GM19239 (cell line): ENCODE measurements at regions not wholly inside any gene's neighbourhood (a gene's known extent, or its start where the extent isn't known, plus 50 kb on each side); places are given as distances from the start of the nearest gene placed in this dataset.

Source experiments
- DNase-seq: peaks from one replicate; pipeline ENCODE4 v3.0.0; 2011; ENCODE audit warnings: low spot score; ENCODE audit not compliant: insufficient read length
- FAIRE-seq: peaks from 2 replicates; lab custom pipeline; 2011; peaks lifted over from hg19 to GRCh38; lab: Jason Lieb, UNC

- no peak for FAIRE-seq
- no peak for DNase-seq
Measured at GRCh38 chr4:120528428-120528827, 394.1 kb downstream of the PRDM5 start.

GRCh38 chr4:120526033-120526432 lies 396.5 kb downstream of the PRDM5 start:
- no peak for FAIRE-seq
- no peak for DNase-seq

- no peak for FAIRE-seq
- DNase-seq, result no peak
Measured at GRCh38 chr4:120525106-120525505, 397.4 kb downstream of the PRDM5 start.

GRCh38 chr4:120524237-120524636 lies 398.3 kb downstream of the PRDM5 start:
- DNase-seq, result no peak
- FAIRE-seq, result no peak

- FAIRE-seq, result no peak
- no peak for DNase-seq
Measured at GRCh38 chr4:120520761-120521160, 401.8 kb downstream of the PRDM5 start.

- DNase-seq, result no peak
Measured at GRCh38 chr4:120517966-120518365, 404.6 kb downstream of the PRDM5 start.

GRCh38 chr4:120509719-120510118 lies 412.8 kb downstream of the PRDM5 start:
- FAIRE-seq (no peak), DNase-seq (no peak)

More at GRCh38 chr4:120517966-120518365, 404.6 kb downstream of the PRDM5 start:
- no peak for FAIRE-seq

- FAIRE-seq, result no peak
Measured at GRCh38 chr4:120509222-120509621, 413.3 kb downstream of the PRDM5 start.

GRCh38 chr4:120508036-120508435 lies 414.5 kb downstream of the PRDM5 start:
- FAIRE-seq (no peak), DNase-seq (no peak)

More at GRCh38 chr4:120509222-120509621, 413.3 kb downstream of the PRDM5 start:
- DNase-seq, result no peak

GRCh38 chr4:120506536-120506935 lies 416.0 kb downstream of the PRDM5 start:
- FAIRE-seq (no peak), DNase-seq (no peak)

- DNase-seq, result no peak
- no peak for FAIRE-seq
Measured at GRCh38 chr4:120498678-120499077, 423.8 kb downstream of the PRDM5 start.

- FAIRE-seq, result no peak
- DNase-seq, result no peak
Measured at GRCh38 chr4:120491481-120491880, 424.8 kb upstream of the MAD2L1 start.

- DNase-seq (no peak), FAIRE-seq (no peak)
Measured at GRCh38 chr4:120481756-120482155, 415.1 kb upstream of the MAD2L1 start.

- no peak for FAIRE-seq
- DNase-seq, result no peak
Measured at GRCh38 chr4:120472447-120473131, 405.9 kb upstream of the MAD2L1 start.

- FAIRE-seq (no peak), DNase-seq (no peak)
Measured at GRCh38 chr4:120466429-120466828, 399.8 kb upstream of the MAD2L1 start.

GRCh38 chr4:120454788-120455187 lies 388.1 kb upstream of the MAD2L1 start:
- DNase-seq (no peak), FAIRE-seq (no peak)

- FAIRE-seq, result no peak
Measured at GRCh38 chr4:120452536-120452935, 385.9 kb upstream of the MAD2L1 start.

GRCh38 chr4:120452001-120452400 lies 385.4 kb upstream of the MAD2L1 start:
- no peak for FAIRE-seq

More at GRCh38 chr4:120452536-120452935, 385.9 kb upstream of the MAD2L1 start:
- DNase-seq, result no peak

GRCh38 chr4:120447774-120448173 lies 381.1 kb upstream of the MAD2L1 start:
- DNase-seq (no peak), FAIRE-seq (no peak)

More at GRCh38 chr4:120452001-120452400, 385.4 kb upstream of the MAD2L1 start:
- DNase-seq, result no peak

GRCh38 chr4:120446051-120446567 lies 379.5 kb upstream of the MAD2L1 start:
- DNase-seq (no peak), FAIRE-seq (no peak)

GRCh38 chr4:120445186-120445585 lies 378.5 kb upstream of the MAD2L1 start:
- FAIRE-seq, result no peak
- DNase-seq, result no peak

GRCh38 chr4:120443116-120443515 lies 376.5 kb upstream of the MAD2L1 start:
- FAIRE-seq, result no peak
- no peak for DNase-seq
